GM12801 (cell line): ENCODE measurements at regions not wholly inside any gene's neighbourhood (a gene's known extent, or its start where the extent isn't known, plus 50 kb on each side); places are given as distances from the start of the nearest gene placed in this dataset.

ENCODE experiments used
- TF ChIP-seq, protein P1 (sequence below): IDR thresholded peaks from one replicate; pipeline ENCODE4 v1.5.1; 2011; ENCODE audit warnings: control low read depth; ENCODE audit not compliant: insufficient read length; ENCODE audit errors: extremely low read depth

GRCh38 chr2:136215908-136216472, 98.0 kb upstream of the CXCR4 start:
- TF ChIP-seq, protein P1, sequence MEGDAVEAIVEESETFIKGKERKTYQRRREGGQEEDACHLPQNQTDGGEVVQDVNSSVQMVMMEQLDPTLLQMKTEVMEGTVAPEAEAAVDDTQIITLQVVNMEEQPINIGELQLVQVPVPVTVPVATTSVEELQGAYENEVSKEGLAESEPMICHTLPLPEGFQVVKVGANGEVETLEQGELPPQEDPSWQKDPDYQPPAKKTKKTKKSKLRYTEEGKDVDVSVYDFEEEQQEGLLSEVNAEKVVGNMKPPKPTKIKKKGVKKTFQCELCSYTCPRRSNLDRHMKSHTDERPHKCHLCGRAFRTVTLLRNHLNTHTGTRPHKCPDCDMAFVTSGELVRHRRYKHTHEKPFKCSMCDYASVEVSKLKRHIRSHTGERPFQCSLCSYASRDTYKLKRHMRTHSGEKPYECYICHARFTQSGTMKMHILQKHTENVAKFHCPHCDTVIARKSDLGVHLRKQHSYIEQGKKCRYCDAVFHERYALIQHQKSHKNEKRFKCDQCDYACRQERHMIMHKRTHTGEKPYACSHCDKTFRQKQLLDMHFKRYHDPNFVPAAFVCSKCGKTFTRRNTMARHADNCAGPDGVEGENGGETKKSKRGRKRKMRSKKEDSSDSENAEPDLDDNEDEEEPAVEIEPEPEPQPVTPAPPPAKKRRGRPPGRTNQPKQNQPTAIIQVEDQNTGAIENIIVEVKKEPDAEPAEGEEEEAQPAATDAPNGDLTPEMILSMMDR: no peak

DNA sequence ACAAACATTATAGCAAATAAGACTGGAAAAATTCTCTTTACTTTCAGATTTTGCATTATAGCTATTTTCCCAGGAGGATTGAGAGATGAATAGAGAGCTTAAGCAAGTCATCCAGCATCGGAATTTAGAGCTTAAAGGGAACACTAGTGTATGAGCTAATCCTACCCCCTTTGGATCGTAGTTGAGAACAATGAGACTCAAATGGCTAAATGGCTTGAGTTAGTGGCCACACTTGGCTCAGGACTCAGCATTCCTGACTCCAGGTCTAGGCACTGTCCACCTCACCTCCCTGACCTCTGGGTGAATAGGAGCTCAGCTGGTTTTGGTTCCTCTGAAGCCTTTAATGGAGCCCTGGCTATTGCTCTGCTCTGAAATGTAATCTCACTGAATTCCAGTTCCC, 97.5 kb upstream of the CXCR4 start:
- TF ChIP-seq, protein P1: no peak

GRCh38 chr2:136214307-136215200, 96.6 kb upstream of the CXCR4 start:
- TF ChIP-seq, protein P1: no peak

GRCh38 chr2:136213836-136214235, 95.9 kb upstream of the CXCR4 start:
- TF ChIP-seq, protein P1: no peak

- TF ChIP-seq, protein P1: no peak
Measured at GRCh38 chr2:136212426-136213378, 94.8 kb upstream of the CXCR4 start.

- TF ChIP-seq, protein P1: no peak
Measured at GRCh38 chr2:136211701-136212100, 93.8 kb upstream of the CXCR4 start.

DNA sequence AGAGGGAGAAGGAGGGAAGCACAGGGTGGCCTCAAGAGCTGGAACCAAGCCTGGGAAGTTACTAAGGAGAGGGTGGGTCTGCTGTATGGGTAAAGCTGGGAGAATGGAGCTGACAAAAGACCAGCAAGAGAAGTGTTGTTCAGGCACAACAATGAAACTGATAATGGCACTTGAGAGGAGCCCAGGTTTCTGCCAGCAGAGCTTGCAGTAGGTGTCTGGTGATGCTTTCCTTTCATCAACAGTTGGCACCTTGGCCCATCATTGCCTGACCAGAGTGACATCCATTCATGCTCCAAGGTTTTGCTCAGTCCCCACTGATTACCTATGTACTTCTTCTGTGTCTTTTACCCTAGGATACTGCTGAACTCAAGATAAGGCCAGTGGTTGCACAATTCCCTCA, 92.9 kb upstream of the CXCR4 start:
- TF ChIP-seq, protein P1: no peak
